A172 (cell line): ENCODE measurements at regions not wholly inside any gene's neighbourhood (a gene's known extent, or its start where the extent isn't known, plus 50 kb on each side); places are given as distances from the start of the nearest gene placed in this dataset.

Source experiments
- DNase-seq: peaks from one replicate; pipeline ENCODE4 v3.0.0-alpha.2; 2015; ENCODE audit warnings: low spot score

DNA sequence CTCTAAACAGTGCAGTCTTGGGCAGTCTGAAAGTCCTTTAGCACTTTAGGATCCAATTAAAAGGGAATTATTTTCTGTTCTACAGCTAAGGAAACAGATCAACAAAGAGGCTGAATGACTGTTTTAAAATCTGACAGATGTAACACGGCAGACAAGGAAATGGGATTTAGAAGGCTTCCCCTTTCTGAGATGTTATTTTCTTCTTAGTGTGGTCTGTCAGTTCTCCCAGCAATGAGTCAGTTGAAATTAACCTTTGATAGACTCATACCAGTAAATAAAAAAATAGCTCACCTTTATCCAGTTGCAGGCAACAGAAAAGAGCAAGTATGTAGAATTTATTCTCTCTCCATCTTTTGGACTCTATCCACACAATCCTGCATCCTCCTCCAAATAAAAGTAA lies 98.1 kb downstream of the NEDD1 start:
- DNase-seq = no peak

DNA sequence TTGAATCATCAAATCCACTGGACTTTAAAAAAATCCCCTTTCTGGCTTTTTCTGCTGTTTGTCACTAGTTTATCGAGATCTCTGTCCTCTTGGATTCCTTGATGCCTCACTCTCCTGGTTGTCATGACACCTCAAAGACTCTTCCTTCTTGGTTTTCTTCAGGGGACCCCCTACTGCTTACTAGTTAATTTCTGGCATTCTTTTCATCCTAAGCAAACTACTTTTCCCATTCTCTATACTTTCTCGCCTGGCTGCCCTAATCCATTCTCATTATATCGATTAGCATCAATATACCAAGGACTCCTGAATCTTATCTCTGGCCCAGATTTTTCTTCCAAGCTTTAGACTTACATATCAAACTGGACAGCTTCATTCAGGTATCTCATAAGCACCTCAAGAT lies 98.6 kb downstream of the NEDD1 start:
- DNase-seq = no peak

DNA sequence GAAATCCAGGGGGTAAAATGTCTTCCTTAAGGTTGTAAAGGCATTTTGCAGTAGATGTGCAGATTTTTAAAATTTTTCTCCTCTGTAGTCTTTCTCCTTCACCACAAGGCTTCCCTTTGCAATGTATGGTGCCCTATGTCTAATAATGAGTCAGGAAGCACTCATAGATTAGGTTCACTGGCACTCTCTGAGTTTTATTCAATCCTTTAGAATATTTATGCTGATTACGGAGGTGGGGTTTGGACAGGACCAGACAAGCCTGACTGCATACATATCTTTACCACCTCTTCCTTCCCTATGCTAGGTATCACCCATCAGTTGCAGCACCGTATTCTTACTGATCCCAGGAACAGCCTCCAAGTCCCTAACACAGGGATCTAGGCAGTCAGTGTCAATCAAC lies 99.5 kb downstream of the NEDD1 start:
- no peak for DNase-seq

DNA sequence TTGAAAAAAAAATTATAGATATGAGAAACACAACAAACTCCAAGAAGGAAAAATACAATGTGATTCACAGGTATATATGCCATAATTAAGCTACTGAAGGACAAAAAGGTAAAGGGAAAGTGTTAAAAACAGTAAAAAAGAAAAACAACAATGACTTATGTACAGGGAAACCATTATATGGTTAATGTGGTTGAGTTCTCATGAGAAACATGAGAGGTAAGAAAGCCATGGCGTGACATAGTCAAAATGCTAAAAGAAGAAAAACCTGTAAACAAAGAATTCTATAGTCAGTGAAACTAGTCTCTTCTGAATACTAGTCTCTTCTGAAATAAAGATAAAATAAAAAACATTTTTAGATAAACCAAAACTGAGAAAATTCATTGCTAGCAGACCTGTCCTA lies 109.1 kb downstream of the NEDD1 start:
- DNase-seq = no peak

DNA sequence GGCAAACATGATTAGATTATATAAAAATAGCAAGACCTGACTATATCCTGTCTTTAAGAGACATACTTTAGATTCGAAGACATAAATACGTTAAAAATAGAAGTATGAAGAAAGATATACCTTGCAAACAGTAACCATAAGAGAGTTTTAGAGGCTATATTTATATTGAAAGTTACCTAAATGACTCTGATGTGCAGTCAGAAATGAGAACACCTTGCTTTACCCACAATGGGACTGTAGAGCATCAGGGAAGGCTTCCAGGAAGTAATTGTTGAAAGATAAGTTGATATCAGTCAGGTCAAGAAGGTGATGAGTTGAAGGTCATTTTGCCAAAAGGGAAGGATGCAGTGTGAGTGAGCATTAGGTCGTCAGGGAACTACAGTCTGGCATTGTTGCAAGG lies 110.2 kb downstream of the NEDD1 start:
- no peak for DNase-seq

DNA sequence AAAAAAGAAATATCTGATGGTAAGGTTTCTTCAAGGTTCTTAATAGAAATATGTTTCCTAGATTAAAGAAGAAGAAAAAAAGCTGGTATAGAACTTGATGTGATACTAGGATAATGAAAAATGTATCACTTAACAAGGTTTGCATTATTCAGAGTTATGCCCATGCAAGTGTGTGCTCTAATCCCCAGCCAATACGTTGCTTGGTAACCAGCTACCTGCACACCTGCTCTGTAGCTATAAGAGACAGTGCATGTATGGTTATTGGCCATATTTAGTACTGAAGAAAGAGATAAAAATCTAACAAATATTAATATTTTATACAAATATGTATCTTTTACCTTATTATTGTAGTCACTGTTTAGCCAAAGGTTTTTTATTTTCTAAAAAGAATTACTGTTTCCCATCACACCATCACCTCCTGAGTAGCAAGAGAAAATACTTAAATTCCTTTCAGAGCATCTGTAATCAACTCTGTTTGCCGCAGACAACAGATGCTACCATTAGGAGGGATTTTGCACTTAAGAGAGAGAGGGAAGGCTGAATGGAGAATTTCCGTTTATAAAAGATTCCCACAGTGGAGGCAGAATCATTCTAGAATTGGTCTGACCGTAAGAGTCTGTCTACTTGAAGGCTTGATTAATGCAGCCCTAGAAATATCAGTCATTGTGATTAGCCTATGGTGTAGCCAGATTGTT lies 115.6 kb downstream of the NEDD1 start:
- DNase-seq = no peak

DNA sequence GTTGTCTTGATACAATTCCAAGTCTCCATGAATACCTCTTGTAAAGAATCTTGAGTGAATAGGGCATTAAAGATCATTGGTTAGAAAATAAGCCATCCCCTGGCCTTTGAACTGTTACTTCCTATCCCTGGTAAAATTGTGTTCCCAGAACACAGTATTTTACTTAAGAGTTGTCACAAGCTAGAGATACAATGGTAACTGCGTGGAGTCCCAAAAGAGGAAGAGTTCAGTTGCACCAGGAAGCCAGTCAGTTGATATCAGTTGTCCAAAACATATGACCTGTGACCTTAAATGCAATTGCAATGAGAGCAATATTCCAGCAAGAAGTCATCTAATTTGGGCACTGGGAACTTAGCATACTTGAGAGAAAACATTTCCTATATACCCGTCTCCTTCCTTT lies 117.3 kb downstream of the NEDD1 start:
- DNase-seq = no peak

DNA sequence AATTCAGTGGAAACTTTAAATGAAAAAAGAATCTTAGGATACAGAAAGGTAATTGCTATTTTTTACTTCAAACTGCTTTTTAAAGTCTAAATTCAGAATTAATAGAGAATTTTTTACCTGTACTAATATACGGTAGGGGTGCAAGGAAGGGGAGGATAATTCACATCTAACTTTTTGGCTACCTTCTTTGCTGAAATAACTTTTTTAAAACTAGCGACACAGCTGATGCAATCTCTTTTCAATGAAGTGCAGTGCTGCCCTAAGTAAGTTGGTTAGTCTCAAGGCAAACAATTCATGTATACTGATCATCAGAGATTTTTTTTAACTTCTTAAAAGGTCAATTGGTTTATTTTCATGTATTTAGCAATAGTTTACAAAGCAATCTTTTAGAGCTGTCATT lies 119.8 kb downstream of the NEDD1 start:
- DNase-seq = no peak

DNA sequence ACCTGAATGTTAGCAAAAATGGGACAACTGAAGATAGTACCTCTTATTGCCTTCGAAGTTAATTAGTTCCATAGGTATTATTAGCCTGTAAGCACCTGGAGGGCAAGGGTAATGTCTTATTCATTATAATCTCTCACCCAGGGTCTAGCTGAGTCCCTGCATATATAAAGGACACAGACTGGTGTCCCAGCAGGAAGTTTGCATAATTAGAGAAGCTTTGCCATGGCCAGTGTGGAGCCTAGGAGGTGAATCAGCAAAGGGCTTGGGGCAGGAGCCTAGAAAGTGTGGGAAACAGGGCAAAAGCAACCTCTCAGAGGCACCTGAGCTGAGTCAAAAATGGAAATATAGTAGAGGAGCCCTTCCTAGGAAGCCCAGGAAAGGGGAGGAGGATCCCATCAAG lies 120.4 kb downstream of the NEDD1 start:
- no peak for DNase-seq

DNA sequence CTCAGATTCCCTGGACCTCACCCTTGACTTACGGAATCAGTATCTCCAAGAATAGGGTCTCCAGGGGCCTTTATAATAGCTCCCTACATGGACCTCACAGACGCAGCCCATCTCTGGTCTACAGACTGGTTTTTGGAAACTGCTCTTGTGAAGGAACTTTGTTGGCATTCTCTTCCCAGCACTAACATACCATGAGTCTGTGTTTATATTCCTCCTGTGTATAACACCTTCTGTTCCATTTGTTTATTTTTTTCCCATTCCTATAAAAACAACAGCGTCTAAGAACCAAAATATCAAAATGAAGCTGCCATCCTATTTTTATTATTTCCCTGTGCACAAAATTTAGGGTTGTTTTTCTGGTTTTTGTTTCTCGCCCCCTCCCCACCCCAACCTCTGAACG lies 131.1 kb downstream of the NEDD1 start:
- no peak for DNase-seq

DNA sequence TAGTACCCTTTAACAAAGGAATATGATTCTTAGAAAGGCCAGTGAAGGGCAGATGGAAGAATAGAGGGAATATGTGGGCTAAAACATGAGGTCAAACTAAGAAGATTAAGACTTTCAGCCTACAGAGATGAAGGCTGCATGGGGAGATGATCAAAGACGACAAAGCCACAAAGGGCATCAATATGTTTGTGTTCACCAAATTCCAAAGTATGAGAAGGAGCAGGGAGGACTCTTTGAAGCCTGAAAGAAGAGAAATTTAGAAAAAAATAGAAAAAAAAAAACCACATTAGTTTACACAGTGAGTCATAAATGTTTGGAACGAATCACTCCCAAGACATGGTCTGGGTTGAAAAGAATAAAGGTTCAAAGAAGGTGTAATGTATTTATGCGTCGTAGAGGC lies 131.8 kb downstream of the NEDD1 start:
- DNase-seq = peak; percentile 26

DNA sequence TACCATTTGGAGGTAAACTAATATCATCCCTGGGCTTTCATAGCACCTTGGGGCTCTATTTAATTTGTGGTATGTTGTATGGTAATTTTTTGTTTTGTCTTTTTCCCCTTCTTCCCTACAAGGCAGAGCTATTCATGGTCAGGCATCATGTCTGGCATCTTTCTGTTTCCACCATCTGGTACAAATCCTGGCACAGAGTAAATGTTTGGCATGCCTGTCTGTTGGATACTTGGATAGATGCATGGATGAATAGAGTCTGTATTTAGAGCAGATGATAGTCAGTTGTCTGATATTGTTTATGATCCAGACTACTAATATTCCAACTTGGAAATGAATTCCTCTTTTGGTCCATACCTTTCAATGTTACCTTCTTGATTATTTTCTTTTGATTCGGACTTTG lies 139.8 kb downstream of the NEDD1 start:
- no peak for DNase-seq

DNA sequence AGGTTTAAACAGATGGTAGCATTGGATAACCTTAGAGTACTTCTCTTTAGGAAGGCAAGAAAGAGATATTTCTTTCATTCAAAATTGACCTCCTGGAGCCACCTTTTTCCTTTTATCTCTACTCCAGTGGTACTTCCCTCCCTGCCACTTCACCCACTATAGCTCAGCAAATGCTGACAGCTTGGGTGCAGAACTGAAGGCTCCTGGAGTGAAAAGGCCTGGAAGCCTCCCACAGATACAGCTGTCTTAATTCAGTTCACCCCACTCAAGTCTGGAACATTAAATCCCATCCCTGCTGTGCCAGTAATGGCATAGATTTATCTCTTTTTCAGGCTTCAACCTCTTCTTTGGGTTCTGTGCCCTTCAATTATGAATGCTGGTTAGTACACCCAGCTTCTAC lies 140.3 kb downstream of the NEDD1 start:
- no peak for DNase-seq

DNA sequence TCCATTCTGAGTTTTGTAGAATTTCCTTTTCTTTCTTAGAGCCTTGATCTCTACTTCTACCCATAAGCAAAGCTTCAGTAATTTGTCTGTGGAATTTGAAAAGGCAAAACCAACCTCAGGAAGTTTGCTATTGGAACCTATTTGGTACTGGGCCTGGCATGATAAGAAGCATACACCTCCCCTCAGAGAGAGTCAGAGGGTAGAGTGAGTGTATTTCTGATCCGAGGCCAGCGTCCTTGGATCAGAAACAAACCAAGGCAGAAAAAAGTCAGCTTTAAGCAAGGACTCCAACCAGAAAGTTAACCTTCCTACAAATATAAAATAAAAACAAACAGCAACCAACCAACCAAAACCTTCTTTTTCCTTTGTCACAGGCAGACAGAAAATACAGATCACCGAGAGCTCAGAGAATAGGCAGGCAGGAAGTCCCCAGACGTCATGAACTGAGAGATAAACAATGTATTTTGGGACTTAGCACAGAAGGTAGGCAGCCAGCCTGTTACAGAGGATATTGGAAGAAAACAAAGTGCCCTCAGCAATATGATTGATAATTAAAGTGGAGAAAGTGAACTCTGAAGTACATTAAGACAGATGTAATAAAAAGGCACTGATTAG lies 141.5 kb downstream of the NEDD1 start:
- no peak for DNase-seq

DNA sequence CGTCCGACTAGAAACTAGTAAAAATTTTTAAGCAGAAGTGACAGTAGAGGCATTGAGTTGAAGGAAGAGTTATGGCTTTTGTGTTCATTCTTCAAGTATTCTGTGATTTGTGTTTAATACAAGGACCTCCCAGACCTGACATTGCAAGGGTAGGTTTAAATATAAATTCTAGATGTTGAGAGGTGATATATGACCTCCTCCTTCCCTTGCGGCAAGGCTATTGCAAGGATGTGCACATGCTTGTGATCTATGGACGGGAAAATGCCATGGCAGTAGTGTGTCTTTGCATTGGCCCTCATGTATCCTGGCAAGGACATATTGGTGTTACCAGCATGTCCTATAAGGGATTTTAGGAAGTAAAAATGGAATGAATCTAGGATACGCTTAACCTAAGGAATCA lies 143.5 kb downstream of the NEDD1 start:
- DNase-seq = no peak

DNA sequence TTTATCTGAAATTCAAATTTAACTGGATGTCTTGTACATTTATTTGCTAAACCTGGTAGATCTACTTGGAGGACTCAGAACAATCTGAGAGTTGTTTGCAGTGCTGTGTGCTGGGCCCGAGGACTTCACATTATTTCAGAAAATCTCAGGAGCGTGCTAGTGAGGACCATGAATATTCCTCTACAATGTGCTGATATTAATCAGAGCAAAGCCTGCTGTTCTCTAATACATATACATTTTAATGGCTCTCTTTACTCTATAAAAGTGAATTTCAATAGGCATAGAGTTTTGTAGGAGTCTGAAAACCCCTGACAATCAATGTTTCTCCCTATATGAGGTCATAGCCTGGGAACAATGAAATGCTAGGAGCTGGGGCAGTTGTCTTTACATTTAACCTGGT lies 144.3 kb downstream of the NEDD1 start:
- no peak for DNase-seq

DNA sequence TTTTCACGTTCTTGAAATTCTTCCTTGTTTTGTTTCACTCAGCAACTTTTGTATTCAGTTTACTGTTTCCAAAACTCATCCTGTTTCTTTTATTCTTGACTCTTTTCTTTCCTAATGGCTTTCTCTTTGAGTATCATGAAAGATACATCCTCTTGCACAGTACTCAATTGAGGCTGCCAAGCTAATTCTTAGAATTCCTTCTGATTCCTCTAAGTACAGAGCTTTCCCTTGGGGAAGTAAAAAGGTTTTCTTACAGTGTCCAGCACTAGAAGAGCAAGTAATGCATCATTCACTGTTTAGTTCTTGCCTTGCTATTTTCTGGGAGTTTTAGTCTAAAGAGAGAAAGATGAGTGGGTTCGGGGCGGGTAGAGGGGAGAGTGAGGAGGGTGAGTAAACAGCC lies 154.1 kb downstream of the NEDD1 start:
- DNase-seq = no peak

DNA sequence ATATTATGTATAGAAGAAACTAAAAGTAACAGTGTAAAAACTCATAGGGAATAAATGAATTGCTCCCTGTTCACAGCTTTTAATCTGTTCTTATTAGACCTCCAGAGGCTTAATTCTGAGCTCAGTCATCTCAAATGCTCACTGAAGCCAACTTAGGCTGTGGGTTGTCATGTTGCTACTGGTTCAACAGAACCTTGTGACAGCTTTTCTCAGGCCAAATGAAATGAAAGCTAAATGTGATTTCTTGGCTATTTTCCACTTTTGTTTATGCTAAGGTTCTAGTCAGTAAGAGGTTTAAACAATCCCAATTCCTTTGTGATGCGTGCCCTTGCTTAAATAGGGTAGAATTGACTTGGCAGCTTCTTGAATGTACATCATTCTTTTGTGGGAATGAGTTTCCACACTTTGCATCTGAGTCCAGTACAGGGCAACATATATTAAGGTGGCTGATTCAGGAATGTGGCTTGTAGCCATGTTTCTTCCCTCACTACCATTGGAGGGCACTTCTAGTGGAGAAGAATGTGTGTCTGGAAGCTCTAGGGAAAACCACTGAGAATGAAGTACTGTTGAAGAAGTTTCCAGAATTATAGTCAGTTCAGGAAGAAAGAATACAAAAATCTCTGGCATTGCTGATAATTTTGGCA lies 156.4 kb downstream of the NEDD1 start:
- DNase-seq = no peak

DNA sequence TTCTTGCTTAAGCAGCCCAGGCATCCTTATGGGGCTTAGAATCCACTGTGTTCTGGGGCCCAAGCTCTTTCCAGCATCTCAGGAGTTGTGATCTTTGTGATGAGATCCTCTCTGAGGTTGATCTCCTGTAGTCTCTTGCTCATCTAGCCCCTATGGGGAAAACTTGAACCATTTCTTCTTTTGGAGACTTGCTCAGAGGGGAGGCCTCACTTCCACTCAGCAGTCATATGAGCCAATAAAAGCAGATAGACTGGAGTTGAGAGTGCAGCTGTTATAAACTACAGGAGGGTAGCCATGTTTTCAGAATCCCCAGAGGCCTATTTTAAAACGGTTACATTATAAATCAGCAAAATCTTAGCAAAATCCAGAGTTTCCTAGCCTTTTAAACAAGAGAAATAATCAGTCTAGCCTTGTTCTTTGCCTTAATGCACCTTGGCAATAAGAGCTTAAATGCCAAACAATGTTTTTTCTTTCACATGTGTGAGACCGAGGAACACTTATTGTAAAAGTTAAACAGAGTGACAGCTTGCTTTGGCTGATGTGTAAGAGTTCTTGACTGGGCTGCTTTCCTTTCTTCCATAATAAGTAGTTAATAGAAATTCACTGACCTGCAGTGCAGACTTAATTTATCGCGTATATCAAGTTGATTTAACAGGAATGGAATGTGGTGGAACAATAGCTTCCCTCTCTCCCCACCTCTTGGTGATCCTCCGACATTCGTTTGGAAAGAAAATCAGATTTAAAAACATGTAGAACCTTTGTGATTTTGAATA lies 168.3 kb downstream of the NEDD1 start:
- DNase-seq = peak; percentile 28

DNA sequence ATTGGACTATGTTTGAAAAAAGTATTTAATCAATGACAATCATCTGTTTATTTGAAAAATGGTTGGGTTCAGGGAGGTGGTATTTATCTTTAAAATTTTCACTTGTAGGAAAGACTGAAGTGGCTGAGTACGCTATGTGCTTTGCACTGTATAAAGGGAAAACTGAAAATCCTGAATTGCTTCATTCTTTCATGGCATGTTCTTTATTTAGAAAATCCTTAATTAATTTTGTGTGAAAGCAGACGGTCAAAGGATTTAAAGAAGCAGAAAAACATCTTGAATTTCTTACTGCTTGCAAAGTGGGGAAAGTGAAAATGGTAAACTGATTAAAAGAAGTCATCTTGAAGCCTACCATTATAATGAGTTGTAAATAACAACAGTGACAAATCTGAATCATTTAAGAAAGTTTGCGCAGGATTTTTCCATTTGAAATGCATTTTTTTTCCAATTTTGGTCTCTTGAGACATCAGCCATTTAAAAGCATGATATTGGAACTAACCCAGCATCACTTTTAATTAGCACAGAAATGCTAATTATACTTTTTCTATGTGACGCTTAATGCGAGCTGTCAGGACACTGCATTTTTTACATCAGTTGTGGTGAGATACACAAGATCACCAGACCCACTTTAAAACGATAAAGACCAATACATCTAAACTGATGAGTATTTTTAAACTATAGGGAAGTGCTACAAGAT lies 169.0 kb downstream of the NEDD1 start:
- no peak for DNase-seq

DNA sequence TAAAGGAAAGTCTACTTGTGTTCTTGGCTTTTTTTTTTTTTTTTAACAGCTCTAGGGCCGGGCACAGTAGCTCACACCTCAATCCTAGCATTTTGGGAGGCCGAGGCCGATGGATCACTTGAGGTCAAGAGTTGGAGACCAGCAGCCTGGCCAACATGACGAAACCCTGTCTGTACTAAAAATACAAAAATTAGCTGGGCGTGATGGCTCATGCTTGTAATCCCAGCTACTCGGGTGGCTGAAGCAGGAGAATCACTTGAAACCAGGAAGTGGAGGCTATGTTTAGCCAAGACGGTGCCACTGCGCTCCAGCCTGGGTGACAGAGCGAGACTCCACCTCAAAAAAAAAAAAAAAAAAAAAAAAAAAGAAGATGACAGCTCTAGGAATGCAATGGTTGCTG lies 169.9 kb downstream of the NEDD1 start:
- peak; percentile 54 for DNase-seq

DNA sequence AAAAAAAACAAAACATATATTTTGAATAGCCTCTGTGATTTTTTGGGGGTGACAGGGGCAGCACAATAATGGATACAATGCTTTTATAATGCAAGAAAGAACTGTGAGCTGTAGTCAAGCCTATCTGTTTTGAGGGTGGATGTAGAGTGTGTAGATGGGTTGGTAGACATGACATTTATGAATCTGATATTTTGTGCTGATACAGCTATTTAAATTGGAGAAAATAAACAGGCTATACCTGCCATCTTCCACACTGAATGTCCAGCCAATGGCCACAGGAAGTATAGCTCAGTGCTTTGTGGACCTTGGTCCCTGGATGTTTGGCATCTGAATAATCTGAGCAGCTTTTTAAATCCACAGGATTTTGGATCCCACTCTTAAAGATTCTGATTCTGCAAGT lies 175.0 kb downstream of the NEDD1 start:
- no peak for DNase-seq
